Keratinocyte (primary cell): ENCODE measurements at regions not wholly inside any gene's neighbourhood (a gene's known extent, or its start where the extent isn't known, plus 50 kb on each side); places are given as distances from the start of the nearest gene placed in this dataset.

ENCODE experiments used
- DNase-seq: peaks from one replicate; pipeline ENCODE4 v3.0.0-alpha.2; 2011; ENCODE audit warnings: low read depth, missing footprints, low spot score
- FAIRE-seq: peaks from 2 replicates; lab custom pipeline; 2011; peaks lifted over from hg19 to GRCh38; lab: Jason Lieb, UNC
- H2AFZ ChIP-seq: 2 replicates; pipeline ENCODE4 v1.6.0; 2012; ENCODE audit warnings: low read length, control low read depth, inconsistent platforms; ENCODE audit not compliant: control insufficient read depth
- H3K27ac ChIP-seq: 2 replicates; pipeline ENCODE4 v1.5.1; 2011; ENCODE audit warnings: low read length; ENCODE audit not compliant: control insufficient read depth, insufficient read depth
- H3K27me3 ChIP-seq: 3 replicates; pipeline ENCODE4 v1.6.0; 2011; ENCODE audit warnings: low read length; ENCODE audit not compliant: control insufficient read depth, insufficient read depth; ENCODE audit errors: extremely low read depth
- H3K36me3 ChIP-seq, 2 experiments: 2 replicates in 1 of 2; 3 replicates in 1 of 2; pipeline ENCODE4 v1.5.1; 2011; ENCODE audit warnings: low read length in 2 of 2, mild to moderate bottlenecking in 1 of 2; ENCODE audit not compliant: control insufficient read depth in 2 of 2, insufficient read depth in 2 of 2; ENCODE audit errors: extremely low read depth in 1 of 2
- H3K4me1 ChIP-seq: 3 replicates; pipeline ENCODE4 v1.5.1; 2011; ENCODE audit warnings: low read length; ENCODE audit not compliant: control insufficient read depth, insufficient read depth; ENCODE audit errors: extremely low read depth
- H3K4me2 ChIP-seq: 3 replicates; pipeline ENCODE4 v1.6.0; 2011; ENCODE audit warnings: low read depth, low read length; ENCODE audit not compliant: control insufficient read depth, insufficient read depth; ENCODE audit errors: extremely low read depth
- H3K4me3 ChIP-seq, 3 experiments: fragments of 200-600 bp in 1 of 3; sonication (generic) in 1 of 3; 2 replicates in 2 of 3; 3 replicates in 1 of 3; pipeline ENCODE4 v1.5.1; 2011 to 2016; ENCODE audit warnings: low read length in 3 of 3, mild to moderate bottlenecking in 3 of 3, control low read depth in 2 of 3, inconsistent platforms in 1 of 3, low read depth in 1 of 3, mixed read lengths in 1 of 3, mixed run types in 1 of 3, moderate library complexity in 1 of 3; ENCODE audit not compliant: control insufficient read depth in 2 of 3, insufficient read depth in 2 of 3; ENCODE audit errors: extremely low read depth in 1 of 3
- H3K79me2 ChIP-seq: 2 replicates; pipeline ENCODE4 v1.6.0; 2012; ENCODE audit warnings: low read length; ENCODE audit not compliant: control insufficient read depth, insufficient read depth
- H3K9ac ChIP-seq: 3 replicates; pipeline ENCODE4 v1.6.0; 2011; ENCODE audit warnings: low read length; ENCODE audit not compliant: control insufficient read depth, insufficient read depth; ENCODE audit errors: extremely low read depth
- H3K9me1 ChIP-seq: 3 replicates; pipeline ENCODE4 v1.6.0; 2011; ENCODE audit warnings: low read length; ENCODE audit not compliant: control insufficient read depth, insufficient read depth; ENCODE audit errors: extremely low read depth
- H3K9me3 ChIP-seq: 2 replicates; pipeline ENCODE4 v1.5.1; 2012; ENCODE audit warnings: low read depth, low read length; ENCODE audit not compliant: control insufficient read depth
- H4K20me1 ChIP-seq: 3 replicates; pipeline ENCODE4 v1.6.0; 2011; ENCODE audit warnings: low read length; ENCODE audit not compliant: control insufficient read depth, insufficient read depth; ENCODE audit errors: extremely low read depth
- CTCF ChIP-seq, 3 experiments: IDR thresholded peaks in 1 of 3; conservative IDR thresholded peaks in 1 of 3; optimal IDR thresholded peaks in 1 of 3; 2 replicates in 2 of 3; 3 replicates in 1 of 3; pipeline versions ENCODE3 to v1.5.1; 2011; ENCODE audit warnings: low read length in 3 of 3, mild to moderate bottlenecking in 3 of 3, moderate library complexity in 2 of 3, control low read depth in 1 of 3, inconsistent platforms in 1 of 3; ENCODE audit not compliant: insufficient read depth in 2 of 3; ENCODE audit errors: extremely low read depth in 1 of 3
- EZH2 ChIP-seq: IDR thresholded peaks from one replicate; pipeline ENCODE4 v1.6.1; 2012; ENCODE audit warnings: inconsistent platforms, mild to moderate bottlenecking, low read length, moderate library complexity
- dilution Hi-C: fragments of 300-500 bp; cut with MboI; formaldehyde crosslinking; loops from one replicate; pipeline ENCODE4 v1.7.0; 2020; ENCODE audit warnings: low sequenced_read_pairs; ENCODE audit not compliant: extremely low pct_ligation_motif_present

- H3K4me1 ChIP-seq, result peaks cover 7% of the 10 kb centered on the region
- no peaks in the 10 kb centered on the region for H3K9me1 ChIP-seq
- DNase-seq (no peak), FAIRE-seq (no peak)
- no peak overlapping the region for H3K9ac ChIP-seq
- H3K79me2 ChIP-seq, result no peaks in the 10 kb centered on the region
- dilution Hi-C loops, result no loop called here
- no peak overlapping the region for H3K4me3 ChIP-seq
- H3K27ac ChIP-seq, result no peak overlapping the region
- H3K4me2 ChIP-seq, result no peak overlapping the region
- H4K20me1 ChIP-seq, result no peaks in the 10 kb centered on the region
- H3K27me3 ChIP-seq, result no peaks in the 10 kb centered on the region
- no peak overlapping the region for H2AFZ ChIP-seq
- TF ChIP-seq CTCF (optimal IDR thresholded peaks at IDR 0.05 in 1 of 3, IDR thresholded peaks at IDR 0.05 in 1 of 3, conservative IDR thresholded peaks at IDR 0.05 in 1 of 3; ENCODE audit: extremely low read depth in 1 of 3, insufficient read depth in 2 of 3, low read length in 3 of 3) (no peak), EZH2 (no peak)
- no peaks in the 10 kb centered on the region for H3K9me3 ChIP-seq
- no peaks in the 10 kb centered on the region for H3K36me3 ChIP-seq
Measured at GRCh38 chr18:60981682-60982328, 351.4 kb upstream of the CDH20 start.

DNA sequence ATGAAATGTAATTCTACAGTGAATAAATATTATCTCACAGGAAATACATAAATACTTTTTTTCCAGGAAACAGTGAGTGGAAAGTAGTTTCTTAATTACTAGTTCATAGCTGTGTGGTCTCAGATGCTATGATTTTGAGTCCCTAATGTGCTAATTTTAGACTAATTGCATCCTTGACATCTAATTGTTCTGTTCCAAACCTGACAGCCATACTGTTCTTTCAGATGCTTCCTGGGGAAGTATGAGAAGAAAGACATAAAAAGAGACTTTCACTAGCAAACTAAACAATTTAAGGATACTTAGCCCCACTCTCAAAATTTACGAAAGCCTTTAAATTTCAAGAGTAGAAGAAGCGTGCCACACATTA lies 350.9 kb upstream of the CDH20 start:
- Histone ChIP-seq H3K9ac (no peak overlapping the region), H3K79me2 (no peaks in the 10 kb centered on the region), H3K27ac (no peak overlapping the region), H3K4me2 (no peak overlapping the region), H3K4me3 (no peak overlapping the region), H3K4me1 (peaks cover 7% of the 10 kb centered on the region), H3K36me3 (no peaks in the 10 kb centered on the region), H3K9me1 (no peaks in the 10 kb centered on the region), H3K9me3 (no peaks in the 10 kb centered on the region), H2AFZ (no peak overlapping the region), H3K27me3 (no peaks in the 10 kb centered on the region), H4K20me1 (no peaks in the 10 kb centered on the region)
- dilution Hi-C loops, result no loop called here
- FAIRE-seq, result no peak
- TF ChIP-seq EZH2 (no peak), CTCF (optimal IDR thresholded peaks at IDR 0.05 in 1 of 3, IDR thresholded peaks at IDR 0.05 in 1 of 3, conservative IDR thresholded peaks at IDR 0.05 in 1 of 3; ENCODE audit: extremely low read depth in 1 of 3, insufficient read depth in 2 of 3, low read length in 3 of 3) (no peak)
- no peak for DNase-seq
